ENCODE measurements at regions not wholly inside any gene's neighbourhood (a gene's known extent, or its start where the extent isn't known, plus 50 kb on each side); places are given as distances from the start of the nearest gene placed in this dataset.
"Not testable (repeated sequence)": the region's sequence is repeated elsewhere in the genome, so short reads cannot be mapped to it uniquely, and the experiment has no call there.

- Histone ChIP-seq H3K4me3 (no peak overlapping the region), H3K27ac (no peak overlapping the region)
Measured at GRCh38 chr4:14125375-14126129, 498.0 kb upstream of the BOD1L1 start.

DNA sequence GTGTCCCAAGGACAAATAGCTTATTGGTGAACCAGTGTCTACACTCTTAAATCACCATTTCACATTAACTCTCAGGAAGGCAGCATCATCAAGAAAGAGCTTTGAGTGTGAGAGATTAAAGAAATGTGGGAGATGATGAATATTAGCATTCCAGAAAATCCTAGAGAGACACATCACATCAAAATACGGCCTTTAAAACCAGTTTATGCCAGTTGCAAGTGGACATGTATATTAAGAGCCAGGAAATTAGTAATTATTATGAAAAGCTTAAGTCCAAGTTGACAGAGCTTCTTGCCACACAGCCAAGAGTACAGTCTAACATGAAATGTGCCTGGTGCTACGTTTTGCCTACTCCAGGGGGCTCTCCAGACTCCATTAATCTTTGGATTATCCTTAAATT is 503.0 kb upstream of the BOD1L1 start:
- H3K27ac ChIP-seq, result no peak overlapping the region

GRCh38 chr4:14131335-14131734 is 503.8 kb upstream of the BOD1L1 start:
- Histone ChIP-seq H3K4me3 (no peak overlapping the region), H3K27ac (no peak overlapping the region)

More for the DNA sequence above, 503.0 kb upstream of the BOD1L1 start:
- H3K4me3 ChIP-seq, result no peak overlapping the region

- no peak overlapping the region for H3K4me3 ChIP-seq
- no peak overlapping the region for H3K27ac ChIP-seq
Measured at GRCh38 chr4:14132301-14132700, 504.8 kb upstream of the BOD1L1 start.

DNA sequence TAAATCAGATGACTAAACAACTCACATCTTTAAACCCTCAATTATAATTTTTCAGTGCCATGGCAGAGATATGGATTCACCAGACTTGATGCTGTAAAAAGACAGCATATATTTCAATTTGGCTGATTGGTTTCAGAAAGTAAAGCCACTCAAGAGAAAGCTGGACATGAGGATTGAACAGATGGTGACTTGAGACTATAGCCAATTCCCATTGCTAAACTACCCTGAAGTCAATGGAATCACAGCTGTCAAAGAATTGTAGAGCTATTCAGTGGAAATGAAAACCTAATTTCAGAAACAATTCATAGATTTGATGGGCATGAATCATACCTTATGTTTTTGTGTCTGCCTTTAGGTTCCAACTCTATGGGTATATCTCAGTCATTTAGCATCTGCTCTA is 510.6 kb upstream of the BOD1L1 start:
- Histone ChIP-seq H3K4me3 (no peak overlapping the region), H3K27ac (no peak overlapping the region)

DNA sequence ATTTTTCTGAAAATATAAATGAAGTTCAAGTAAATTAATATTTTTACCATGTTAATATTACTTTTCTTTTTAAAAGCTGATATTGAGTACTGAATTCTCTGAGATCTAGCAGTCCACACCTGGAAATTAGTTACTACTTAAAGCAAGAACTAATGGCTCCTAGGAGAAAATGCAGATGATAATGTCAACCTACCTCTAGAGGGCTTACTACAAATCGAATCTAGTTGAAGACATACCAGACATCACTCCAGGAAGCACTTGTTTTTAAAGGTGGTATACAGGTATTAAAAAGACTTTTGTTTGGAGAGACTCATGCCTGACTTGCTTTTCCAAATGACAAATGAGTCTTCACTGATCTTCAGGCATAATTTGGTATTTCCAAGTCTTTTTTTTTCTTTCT is 516.4 kb upstream of the BOD1L1 start:
- Histone ChIP-seq H3K4me3 (no peak overlapping the region), H3K27ac (no peak overlapping the region)

GRCh38 chr4:14149176-14150053 is 521.9 kb upstream of the BOD1L1 start:
- H3K27ac ChIP-seq, result no peak overlapping the region
- H3K4me3 ChIP-seq, result no peak overlapping the region

- Histone ChIP-seq H3K4me3 (no peak overlapping the region), H3K27ac (no peak overlapping the region)
Measured at GRCh38 chr4:14151101-14151500, 523.6 kb upstream of the BOD1L1 start.

- Histone ChIP-seq H3K27ac (no peak overlapping the region), H3K4me3 (no peak overlapping the region)
Measured at GRCh38 chr4:14152834-14153519, 525.5 kb upstream of the BOD1L1 start.

- Histone ChIP-seq H3K4me3 (no peak overlapping the region), H3K27ac (no peak overlapping the region)
Measured at GRCh38 chr4:14155803-14156202, 528.3 kb upstream of the BOD1L1 start.

GRCh38 chr4:14157262-14157661 is 529.7 kb upstream of the BOD1L1 start:
- Histone ChIP-seq H3K4me3 (no peak overlapping the region), H3K27ac (no peak overlapping the region)

DNA sequence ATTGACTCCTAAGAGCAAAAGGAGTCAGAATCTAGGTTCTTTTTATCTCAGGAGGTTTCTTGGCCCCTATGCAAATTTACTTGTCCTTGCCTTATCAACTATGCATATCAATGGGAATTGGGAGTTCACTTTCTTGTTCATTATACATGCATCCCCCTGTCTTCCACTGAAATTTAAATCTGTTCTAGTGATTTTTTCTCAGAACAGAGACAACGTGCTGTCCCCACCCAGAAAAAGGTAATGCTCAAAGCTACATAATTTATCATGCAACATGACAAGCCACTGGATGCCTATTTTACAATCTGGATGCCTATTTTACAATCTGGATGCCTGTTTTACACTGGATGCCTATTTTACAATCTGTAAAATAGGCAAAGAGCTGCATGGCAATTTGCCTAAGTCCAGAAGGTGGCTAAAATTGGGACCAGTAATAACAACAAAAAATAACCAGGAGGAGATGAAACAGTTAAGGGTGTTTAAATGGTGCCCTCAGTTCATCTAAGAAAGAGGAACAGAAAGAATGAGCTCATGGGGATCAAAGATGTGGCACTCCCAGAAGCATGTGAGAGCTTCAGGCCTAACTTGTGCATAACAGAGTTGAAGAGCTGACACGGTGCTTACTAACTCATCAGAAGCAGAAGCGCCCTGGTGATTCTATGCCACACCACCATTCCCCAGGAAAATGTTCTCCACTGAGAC is 537.8 kb upstream of the BOD1L1 start:
- Histone ChIP-seq H3K4me3 (no peak overlapping the region), H3K27ac (no peak overlapping the region)

GRCh38 chr4:14167876-14168510 is 540.5 kb upstream of the BOD1L1 start:
- H3K4me3 ChIP-seq, result no peak overlapping the region
- no peak overlapping the region for H3K27ac ChIP-seq

DNA sequence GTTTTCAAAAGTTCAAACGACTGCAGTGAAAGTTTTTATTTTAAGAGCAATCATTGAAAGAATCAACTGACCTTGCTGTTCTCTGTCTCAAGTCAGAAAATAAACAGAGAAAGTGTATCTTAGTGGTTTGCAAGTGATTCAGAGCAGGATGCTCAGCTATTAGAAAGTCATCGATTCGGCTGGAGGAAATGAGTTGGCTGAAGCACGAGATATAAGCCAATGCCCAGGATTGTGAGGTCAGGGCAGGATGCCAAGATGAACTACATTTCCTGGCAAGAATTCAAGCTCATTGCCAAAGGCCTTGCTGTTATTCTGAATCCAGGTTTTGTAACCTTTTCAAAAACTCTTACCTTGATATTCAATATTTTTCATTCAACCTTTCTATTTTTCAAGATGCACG is 541.4 kb upstream of the BOD1L1 start:
- no peak overlapping the region for H3K27ac ChIP-seq
- no peak overlapping the region for H3K4me3 ChIP-seq

DNA sequence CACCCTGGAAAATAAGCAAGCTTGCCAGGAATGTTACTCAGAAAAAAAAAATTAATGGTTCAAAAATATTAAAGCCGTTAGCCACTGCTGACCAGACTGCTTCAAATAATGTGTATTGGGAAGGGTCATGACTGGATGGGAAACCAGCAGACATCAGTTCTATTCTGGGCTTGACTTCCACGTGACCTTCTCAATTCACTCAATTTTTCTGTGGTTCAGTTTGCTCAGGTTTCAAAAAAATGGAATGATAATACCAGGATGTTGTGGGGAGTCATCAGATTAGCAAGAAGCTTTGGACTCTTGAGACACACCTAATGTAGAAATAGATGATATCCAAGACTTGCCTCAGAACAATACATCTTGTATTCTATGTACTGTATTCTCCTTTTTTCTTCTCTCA is 541.9 kb upstream of the BOD1L1 start:
- Histone ChIP-seq H3K4me3 (no peak overlapping the region), H3K27ac (no peak overlapping the region)

- H3K27ac ChIP-seq, H3K4me3 ChIP-seq: not testable (repeated sequence)
Measured at GRCh38 chr4:14169940-14170339, 542.4 kb upstream of the BOD1L1 start.

DNA sequence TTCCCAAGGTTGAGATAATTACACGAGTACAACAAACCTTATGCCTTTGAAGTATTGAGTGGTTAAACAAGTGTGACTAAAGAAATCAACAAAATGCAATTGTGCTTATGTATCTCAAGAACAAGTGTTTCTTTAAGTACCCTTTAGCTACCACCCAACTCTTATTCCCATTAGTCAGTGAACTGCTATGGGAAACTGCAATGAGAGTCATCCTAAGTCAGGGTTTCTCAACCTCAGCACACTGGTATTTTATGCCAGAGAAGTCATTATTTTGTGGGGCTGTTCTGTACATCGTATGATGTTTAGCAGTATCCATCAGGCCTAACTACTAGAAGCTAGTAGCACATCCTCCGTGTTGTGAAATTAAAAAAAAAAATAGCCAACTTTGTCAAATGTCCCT is 549.1 kb upstream of the BOD1L1 start:
- no peak overlapping the region for H3K27ac ChIP-seq

GRCh38 chr4:14177987-14178386 is 550.5 kb upstream of the BOD1L1 start:
- peak overlapping the region in 2 of 21 experiments; percentile 18 to 28 for H3K27ac ChIP-seq
- no peak overlapping the region for H3K4me3 ChIP-seq

More for the DNA sequence above, 549.1 kb upstream of the BOD1L1 start:
- no peak overlapping the region for H3K4me3 ChIP-seq

GRCh38 chr4:14178421-14178820 is 550.9 kb upstream of the BOD1L1 start:
- H3K4me3 ChIP-seq, result no peak overlapping the region
- no peak overlapping the region for H3K27ac ChIP-seq

All from skin epidermis (tissue), 12 donors.